ENCODE measurements at regions not wholly inside any gene's neighbourhood (a gene's known extent, or its start where the extent isn't known, plus 50 kb on each side); places are given as distances from the start of the nearest gene placed in this dataset.

DNA sequence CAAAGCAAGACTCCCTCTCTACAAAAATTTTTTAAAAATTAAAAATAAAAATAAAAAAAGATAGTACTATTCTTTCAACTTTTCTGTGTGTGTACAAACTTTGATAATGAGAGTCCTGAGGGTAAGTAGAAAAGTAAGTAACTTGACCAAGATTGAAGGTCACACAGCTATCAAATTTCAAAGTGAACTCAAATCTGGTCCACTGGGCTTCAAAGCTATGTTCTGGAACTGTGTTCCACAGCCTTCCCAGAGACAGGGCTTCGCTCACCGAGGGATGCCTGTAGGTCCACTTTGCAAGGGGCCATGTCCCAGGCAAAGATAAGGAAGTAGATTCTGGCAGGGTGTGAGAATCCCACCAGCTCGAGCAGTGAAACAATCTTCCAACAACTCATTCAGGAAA lies 56.3 kb upstream of the TNRC6A start:
- no peak for TF ChIP-seq POLR2A (conservative IDR thresholded peaks at IDR 0.05)
- TF ChIP-seq, protein P1, sequence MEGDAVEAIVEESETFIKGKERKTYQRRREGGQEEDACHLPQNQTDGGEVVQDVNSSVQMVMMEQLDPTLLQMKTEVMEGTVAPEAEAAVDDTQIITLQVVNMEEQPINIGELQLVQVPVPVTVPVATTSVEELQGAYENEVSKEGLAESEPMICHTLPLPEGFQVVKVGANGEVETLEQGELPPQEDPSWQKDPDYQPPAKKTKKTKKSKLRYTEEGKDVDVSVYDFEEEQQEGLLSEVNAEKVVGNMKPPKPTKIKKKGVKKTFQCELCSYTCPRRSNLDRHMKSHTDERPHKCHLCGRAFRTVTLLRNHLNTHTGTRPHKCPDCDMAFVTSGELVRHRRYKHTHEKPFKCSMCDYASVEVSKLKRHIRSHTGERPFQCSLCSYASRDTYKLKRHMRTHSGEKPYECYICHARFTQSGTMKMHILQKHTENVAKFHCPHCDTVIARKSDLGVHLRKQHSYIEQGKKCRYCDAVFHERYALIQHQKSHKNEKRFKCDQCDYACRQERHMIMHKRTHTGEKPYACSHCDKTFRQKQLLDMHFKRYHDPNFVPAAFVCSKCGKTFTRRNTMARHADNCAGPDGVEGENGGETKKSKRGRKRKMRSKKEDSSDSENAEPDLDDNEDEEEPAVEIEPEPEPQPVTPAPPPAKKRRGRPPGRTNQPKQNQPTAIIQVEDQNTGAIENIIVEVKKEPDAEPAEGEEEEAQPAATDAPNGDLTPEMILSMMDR (IDR thresholded peaks at IDR 0.05 in 2 of 3, conservative IDR thresholded peaks at IDR 0.05 in 1 of 3; ENCODE audit: insufficient read depth in 2 of 3, low read depth in 1 of 3, low read length in 3 of 3), result no peak
- TF ChIP-seq SUPT5H (IDR thresholded peaks at IDR 0.05), result no peak
